Epithelial cell of esophagus (primary cell): ENCODE measurements at regions not wholly inside any gene's neighbourhood (a gene's known extent, or its start where the extent isn't known, plus 50 kb on each side); places are given as distances from the start of the nearest gene placed in this dataset.

ENCODE experiments used
- DNase-seq: peaks from one replicate; pipeline ENCODE4 v3.0.0; 2010; ENCODE audit warnings: low read depth
- H3K4me3 ChIP-seq: 2 replicates; pipeline ENCODE4 v1.5.1; 2011; ENCODE audit warnings: mild to moderate bottlenecking, low read length, control low read depth
- TF ChIP-seq, protein P1 (sequence below): IDR thresholded peaks from 2 replicates; pipeline ENCODE4 v1.5.1; 2011; ENCODE audit warnings: low read depth, mild to moderate bottlenecking, low read length, control low read depth, inconsistent platforms; ENCODE audit not compliant: insufficient read depth; ENCODE audit errors: missing control alignments

- no peak overlapping the region for H3K4me3 ChIP-seq
- no peak for DNase-seq
- TF ChIP-seq, protein P1, sequence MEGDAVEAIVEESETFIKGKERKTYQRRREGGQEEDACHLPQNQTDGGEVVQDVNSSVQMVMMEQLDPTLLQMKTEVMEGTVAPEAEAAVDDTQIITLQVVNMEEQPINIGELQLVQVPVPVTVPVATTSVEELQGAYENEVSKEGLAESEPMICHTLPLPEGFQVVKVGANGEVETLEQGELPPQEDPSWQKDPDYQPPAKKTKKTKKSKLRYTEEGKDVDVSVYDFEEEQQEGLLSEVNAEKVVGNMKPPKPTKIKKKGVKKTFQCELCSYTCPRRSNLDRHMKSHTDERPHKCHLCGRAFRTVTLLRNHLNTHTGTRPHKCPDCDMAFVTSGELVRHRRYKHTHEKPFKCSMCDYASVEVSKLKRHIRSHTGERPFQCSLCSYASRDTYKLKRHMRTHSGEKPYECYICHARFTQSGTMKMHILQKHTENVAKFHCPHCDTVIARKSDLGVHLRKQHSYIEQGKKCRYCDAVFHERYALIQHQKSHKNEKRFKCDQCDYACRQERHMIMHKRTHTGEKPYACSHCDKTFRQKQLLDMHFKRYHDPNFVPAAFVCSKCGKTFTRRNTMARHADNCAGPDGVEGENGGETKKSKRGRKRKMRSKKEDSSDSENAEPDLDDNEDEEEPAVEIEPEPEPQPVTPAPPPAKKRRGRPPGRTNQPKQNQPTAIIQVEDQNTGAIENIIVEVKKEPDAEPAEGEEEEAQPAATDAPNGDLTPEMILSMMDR: no peak
Observed at GRCh38 chr20:62527781-62528180, 52.0 kb upstream of the GATA5 start.

- DNase-seq: no peak
- TF ChIP-seq, protein P1: no peak
- no peak overlapping the region for H3K4me3 ChIP-seq
Observed at GRCh38 chr20:62528983-62529891, 53.4 kb upstream of the GATA5 start.

GRCh38 chr20:62529896-62530642 is 54.3 kb upstream of the GATA5 start:
- no peak overlapping the region for H3K4me3 ChIP-seq
- TF ChIP-seq, protein P1: no peak
- no peak for DNase-seq

DNA sequence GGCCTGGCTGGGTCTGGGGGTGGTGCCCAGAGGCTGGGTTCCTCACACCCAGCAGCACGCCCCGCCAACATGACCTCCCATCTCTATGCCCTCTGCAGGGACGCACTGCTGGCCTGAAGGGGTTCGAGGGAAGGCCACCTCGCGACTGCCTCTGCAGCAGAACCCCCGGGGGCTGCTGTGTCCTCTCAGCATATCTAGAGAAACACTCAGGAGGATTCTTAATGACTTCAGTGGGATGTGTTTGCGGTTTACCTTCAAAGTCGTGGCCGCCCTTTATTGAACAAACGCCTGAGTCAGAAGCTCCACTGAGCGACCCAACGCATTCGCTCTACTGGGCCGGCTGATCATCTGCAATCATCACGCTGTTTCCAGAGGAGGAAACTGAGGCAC is 54.8 kb upstream of the GATA5 start:
- TF ChIP-seq, protein P1: no peak
- H3K4me3 ChIP-seq: no peak overlapping the region
- no peak for DNase-seq

- TF ChIP-seq, protein P1: no peak
- no peak for DNase-seq
- H3K4me3 ChIP-seq: no peak overlapping the region
Observed at GRCh38 chr20:62531046-62531838, 55.4 kb upstream of the GATA5 start.

DNA sequence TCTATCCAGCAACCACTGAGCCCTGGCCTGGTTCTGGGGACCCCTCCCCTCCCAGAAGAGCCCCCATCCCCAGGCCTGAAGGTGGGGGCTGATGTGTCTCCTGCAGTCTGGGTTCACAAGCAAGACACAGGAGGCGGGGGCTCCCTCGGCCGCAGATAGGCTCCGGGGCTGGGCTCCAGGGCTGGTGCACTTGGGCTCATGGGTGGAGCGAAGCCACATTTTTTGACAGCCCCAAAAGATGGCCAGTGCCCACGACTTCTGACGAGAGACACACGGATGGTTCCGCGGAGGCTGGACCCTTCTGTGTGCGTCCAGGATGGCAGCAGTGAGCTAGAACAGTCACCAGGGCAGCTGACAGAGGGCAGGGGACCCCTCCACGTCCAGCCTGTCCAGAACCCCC is 57.1 kb upstream of the GATA5 start:
- H3K4me3 ChIP-seq: no peak overlapping the region
- no peak for DNase-seq
- TF ChIP-seq, protein P1: no peak
